ENCODE measurements at regions not wholly inside any gene's neighbourhood (a gene's known extent, or its start where the extent isn't known, plus 50 kb on each side); places are given as distances from the start of the nearest gene placed in this dataset.

- TF ChIP-seq CTCF (IDR thresholded peaks at IDR 0.05; ENCODE audit: low read depth, low read length, poor library complexity, severe bottlenecking) (no peak), EZH2phosphoT487 (IDR thresholded peaks at IDR 0.05; ENCODE audit: borderline replicate concordance, low read length) (no peak)
Measured at GRCh38 chr2:118611691-118612090, 235.8 kb downstream of the EN1 start.

All from DOHH2 (cell line).